ENCODE measurements at regions not wholly inside any gene's neighbourhood (a gene's known extent, or its start where the extent isn't known, plus 50 kb on each side); places are given as distances from the start of the nearest gene placed in this dataset.

DNA sequence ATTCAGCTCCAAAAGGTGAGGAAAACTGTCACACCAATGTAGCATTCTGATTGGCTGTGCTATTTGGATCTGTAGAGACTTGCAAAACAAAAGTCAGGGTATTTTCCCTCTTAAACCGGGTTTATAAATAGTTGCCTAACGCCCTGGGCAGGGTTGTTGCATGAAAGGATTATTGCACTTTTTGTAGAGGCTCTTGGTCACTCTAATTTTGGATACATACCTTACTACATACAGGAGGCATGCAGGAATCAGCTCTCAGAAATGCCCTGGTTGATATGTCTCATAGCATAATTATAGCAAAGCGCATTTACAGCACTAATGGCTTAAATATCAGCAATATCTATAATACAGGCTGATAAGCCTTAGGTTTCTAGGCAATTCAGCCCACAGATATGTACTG is 200.0 kb upstream of the GDNF start:
- TF ChIP-seq, protein P1, sequence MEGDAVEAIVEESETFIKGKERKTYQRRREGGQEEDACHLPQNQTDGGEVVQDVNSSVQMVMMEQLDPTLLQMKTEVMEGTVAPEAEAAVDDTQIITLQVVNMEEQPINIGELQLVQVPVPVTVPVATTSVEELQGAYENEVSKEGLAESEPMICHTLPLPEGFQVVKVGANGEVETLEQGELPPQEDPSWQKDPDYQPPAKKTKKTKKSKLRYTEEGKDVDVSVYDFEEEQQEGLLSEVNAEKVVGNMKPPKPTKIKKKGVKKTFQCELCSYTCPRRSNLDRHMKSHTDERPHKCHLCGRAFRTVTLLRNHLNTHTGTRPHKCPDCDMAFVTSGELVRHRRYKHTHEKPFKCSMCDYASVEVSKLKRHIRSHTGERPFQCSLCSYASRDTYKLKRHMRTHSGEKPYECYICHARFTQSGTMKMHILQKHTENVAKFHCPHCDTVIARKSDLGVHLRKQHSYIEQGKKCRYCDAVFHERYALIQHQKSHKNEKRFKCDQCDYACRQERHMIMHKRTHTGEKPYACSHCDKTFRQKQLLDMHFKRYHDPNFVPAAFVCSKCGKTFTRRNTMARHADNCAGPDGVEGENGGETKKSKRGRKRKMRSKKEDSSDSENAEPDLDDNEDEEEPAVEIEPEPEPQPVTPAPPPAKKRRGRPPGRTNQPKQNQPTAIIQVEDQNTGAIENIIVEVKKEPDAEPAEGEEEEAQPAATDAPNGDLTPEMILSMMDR (IDR thresholded peaks at IDR 0.05; ENCODE audit: insufficient read depth, low read depth, low read length): no peak
- no peak for TF ChIP-seq EZH2 (IDR thresholded peaks at IDR 0.05; ENCODE audit: insufficient read depth, low read length)
